ENCODE measurements at regions not wholly inside any gene's neighbourhood (a gene's known extent, or its start where the extent isn't known, plus 50 kb on each side); places are given as distances from the start of the nearest gene placed in this dataset.

DNA sequence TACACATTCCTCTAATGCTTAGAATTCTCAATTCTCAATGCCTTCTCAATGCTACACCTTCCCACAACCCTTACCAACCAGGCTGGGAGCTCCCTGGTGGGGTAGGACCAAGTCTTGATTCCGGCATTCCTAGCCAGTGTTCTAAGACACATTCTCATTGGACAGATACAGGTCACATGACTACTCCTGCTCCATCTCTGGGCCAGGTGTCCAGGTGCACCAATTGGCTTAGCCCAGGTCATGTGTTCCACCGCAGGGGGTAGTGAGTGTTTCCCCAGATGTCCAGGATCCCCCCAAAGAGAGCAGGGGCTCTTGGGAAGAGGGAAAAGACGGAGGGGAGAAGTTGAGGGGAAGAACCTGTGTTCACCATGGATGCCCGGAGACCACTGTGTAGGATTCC lies 58.7 kb upstream of the MLN start:
- no peak for DNase-seq (ENCODE audit: low read depth)
- no peak for TF ChIP-seq CTCF (IDR thresholded peaks at IDR 0.05; ENCODE audit: insufficient read depth, low read depth, low read length, missing control alignments)
- H3K4me3 ChIP-seq (ENCODE audit: low read length) = no peak overlapping the region

- TF ChIP-seq CTCF (IDR thresholded peaks at IDR 0.05; ENCODE audit: insufficient read depth, low read depth, low read length, missing control alignments) = no peak
- DNase-seq (ENCODE audit: low read depth) = no peak
These were observed 57.9 kb upstream of the MLN start for GRCh38 chr6:33861722-33862121.

GRCh38 chr6:33860706-33861474 lies 57.1 kb upstream of the MLN start:
- H3K4me3 ChIP-seq (ENCODE audit: low read length) = no peak overlapping the region
- DNase-seq (ENCODE audit: low read depth) = peak; percentile 54
- no peak for TF ChIP-seq CTCF (IDR thresholded peaks at IDR 0.05; ENCODE audit: insufficient read depth, low read depth, low read length, missing control alignments)

More at GRCh38 chr6:33861722-33862121, 57.9 kb upstream of the MLN start:
- H3K4me3 ChIP-seq (ENCODE audit: low read length) = no peak overlapping the region

- no peak overlapping the region for H3K4me3 ChIP-seq (ENCODE audit: low read length)
- no peak for DNase-seq (ENCODE audit: low read depth)
- TF ChIP-seq CTCF (IDR thresholded peaks at IDR 0.05; ENCODE audit: insufficient read depth, low read depth, low read length, missing control alignments) = no peak
These were observed 56.2 kb upstream of the MLN start for GRCh38 chr6:33860006-33860405.

DNA sequence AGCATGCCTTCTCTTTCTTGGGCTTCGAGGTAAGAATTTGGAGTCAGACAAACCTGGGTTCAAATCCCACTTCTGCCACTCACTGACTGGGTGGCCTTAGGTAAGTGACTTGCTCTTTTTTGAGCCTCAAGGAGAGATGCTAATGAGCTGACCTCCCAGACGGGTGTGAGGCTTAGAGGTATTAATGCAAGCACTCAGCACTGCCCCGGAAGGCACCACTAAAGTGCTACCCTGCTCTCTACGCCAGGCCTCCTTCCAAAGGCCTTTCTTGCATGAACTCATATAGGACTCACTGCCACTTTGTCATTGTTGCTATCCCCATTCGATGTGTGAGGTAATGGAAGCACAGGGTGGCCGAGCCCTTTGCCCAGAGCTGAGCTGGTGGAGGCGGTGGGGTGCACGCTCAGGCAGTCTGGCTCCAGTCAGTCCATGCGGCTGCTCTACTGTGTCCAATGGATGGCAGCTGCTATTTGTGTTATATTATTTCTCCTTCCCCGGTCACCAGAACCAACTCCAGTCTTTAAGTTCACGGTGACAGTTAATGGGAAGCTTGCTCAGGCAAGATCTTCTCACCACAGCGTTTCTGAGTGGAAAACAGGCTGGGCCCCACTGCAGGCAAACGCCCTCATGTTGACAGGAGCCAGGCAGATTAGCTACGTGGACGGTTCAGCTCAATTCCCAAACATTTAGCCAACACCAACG lies 55.2 kb upstream of the MLN start:
- no peak overlapping the region for H3K4me3 ChIP-seq (ENCODE audit: low read length)
- no peak for DNase-seq (ENCODE audit: low read depth)
- TF ChIP-seq CTCF (IDR thresholded peaks at IDR 0.05; ENCODE audit: insufficient read depth, low read depth, low read length, missing control alignments) = no peak

GRCh38 chr6:33857932-33858475 lies 54.2 kb upstream of the MLN start:
- TF ChIP-seq CTCF (IDR thresholded peaks at IDR 0.05; ENCODE audit: insufficient read depth, low read depth, low read length, missing control alignments) = no peak
- no peak for DNase-seq (ENCODE audit: low read depth)

More at GRCh38 chr6:33857932-33858475, 54.2 kb upstream of the MLN start:
- no peak overlapping the region for H3K4me3 ChIP-seq (ENCODE audit: low read length)

All from epithelial cell of esophagus (primary cell).